ENCODE measurements at regions not wholly inside any gene's neighbourhood (a gene's known extent, or its start where the extent isn't known, plus 50 kb on each side); places are given as distances from the start of the nearest gene placed in this dataset.

GRCh38 chr12:17357396-17357795 lies 732.6 kb downstream of the RERGL start:
- no peak for DNase-seq

More at GRCh38 chr12:17357396-17357795, 732.6 kb downstream of the RERGL start:
- no peak overlapping the region for H3T11ph ChIP-seq (ENCODE audit: low read length)
- H3K27me3 ChIP-seq (ENCODE audit: insufficient read depth, low read length): no peaks in the 10 kb centered on the region
- H3K23ac ChIP-seq (ENCODE audit: insufficient read length, low read depth, low read length): no peak overlapping the region
- H4K8ac ChIP-seq (replicated peaks; ENCODE audit: insufficient read length, low read depth, low read length): no peak overlapping the region
- H4K5ac ChIP-seq (ENCODE audit: insufficient read length, low read depth, low read length): no peak overlapping the region
- no peak overlapping the region for H3K4me2 ChIP-seq (ENCODE audit: insufficient read depth, insufficient read length, low read length)
- no peaks in the 10 kb centered on the region for H3K23me2 ChIP-seq (ENCODE audit: insufficient read length, low read depth, low read length, poor library complexity, severe bottlenecking)
- H2BK12ac ChIP-seq (ENCODE audit: insufficient read length, low read depth, low read length): no peak overlapping the region
- no peaks in the 10 kb centered on the region for H3K36me3 Mint-ChIP-seq (ENCODE audit: insufficient read depth in 1 of 3, low read depth in 3 of 3)
- H3K79me2 ChIP-seq (ENCODE audit: insufficient read depth, low read length): no peaks in the 10 kb centered on the region
- no peaks in the 10 kb centered on the region for H3K9me3 ChIP-seq (ENCODE audit: control insufficient read depth, low read depth, low read length)
- no peak overlapping the region for H3K18ac ChIP-seq (ENCODE audit: insufficient read length, low read depth, low read length)
- no peak overlapping the region for H3K27ac Mint-ChIP-seq
- no peak overlapping the region for H3K9ac ChIP-seq (ENCODE audit: extremely low read depth, insufficient read length, low read length)
- no peaks in the 10 kb centered on the region for H3K27me3 Mint-ChIP-seq (ENCODE audit: low read depth)
- no peaks in the 10 kb centered on the region for H3K9me3 Mint-ChIP-seq
- H2BK120ac ChIP-seq (ENCODE audit: low read depth, low read length, poor library complexity, severe bottlenecking): no peak overlapping the region
- H2AFZ ChIP-seq (ENCODE audit: low read length): no peak overlapping the region
- H3K14ac ChIP-seq (ENCODE audit: insufficient read depth, low read length): no peak overlapping the region
- no peak overlapping the region for H2BK20ac ChIP-seq (ENCODE audit: low read depth, low read length, poor library complexity, severe bottlenecking)
- no peak overlapping the region for H3K27ac ChIP-seq (ENCODE audit: insufficient read length, low read depth, low read length)
- no CpG with 5 or more reads among the region's 1 CpG for WGBS (ENCODE audit: extremely low coverage, insufficient read length, low lambda C conversion rate)
- H3K56ac ChIP-seq (ENCODE audit: insufficient read length, low read depth, low read length): no peak overlapping the region
- peaks cover 19 to 25% of the 10 kb centered on the region in 2 experiments for H3K4me1 Mint-ChIP-seq
- H4K20me1 ChIP-seq (ENCODE audit: control insufficient read depth, insufficient read depth, insufficient read length): no peaks in the 10 kb centered on the region
- H2BK5ac ChIP-seq (ENCODE audit: insufficient read length, low read length): no peak overlapping the region
- no peak overlapping the region for H3K4me3 Mint-ChIP-seq
- TF ChIP-seq CTCF (conservative IDR thresholded peaks at IDR 0.05): no peak
- H3K4me1 ChIP-seq (ENCODE audit: insufficient read depth, low read length): no peaks in the 10 kb centered on the region
- no peak overlapping the region for H4K91ac ChIP-seq (ENCODE audit: insufficient read length, low read depth, low read length)
- H3K79me1 ChIP-seq (ENCODE audit: insufficient read depth, low read depth, low read length, poor library complexity, severe bottlenecking): no peaks in the 10 kb centered on the region
- no peak overlapping the region for H2AK5ac ChIP-seq (ENCODE audit: insufficient read length, low read length)
- no peak overlapping the region for H3K4ac ChIP-seq (ENCODE audit: low read depth, low read length)
- H2BK15ac ChIP-seq (ENCODE audit: low read depth, low read length): no peak overlapping the region
